Thoracic aorta (tissue), 2 donors: ENCODE measurements at regions not wholly inside any gene's neighbourhood (a gene's known extent, or its start where the extent isn't known, plus 50 kb on each side); places are given as distances from the start of the nearest gene placed in this dataset.
A peak's percentile ranks its signal among the peaks of the same experiment; 100 is the strongest.

Experiments
- ATAC-seq: fragments of 150-250 bp; one replicate; pipeline ENCODE4 v1.8.0; 2017; ENCODE audit warnings: low read depth; ENCODE audit not compliant: insufficient number of reproducible peaks, low FRiP score
- DNase-seq: peaks from one replicate; pipeline ENCODE4 v3.0.0-alpha.2; 2020; ENCODE audit warnings: low spot score
- H3K27ac ChIP-seq, 2 donors: fragments of 200-600 bp; sonication (generic); 1 replicate in 1 of 2; 2 replicates in 1 of 2; pipeline ENCODE4 v1.5.1; 2016; ENCODE audit warnings: mild to moderate bottlenecking in 2 of 2, moderate library complexity in 2 of 2
- H3K27me3 ChIP-seq: fragments of 200-600 bp; sonication (generic); replicated peaks from 2 replicates; pipeline ENCODE4 v1.6.0; 2016; ENCODE audit warnings: mild to moderate bottlenecking; ENCODE audit not compliant: insufficient read depth
- H3K36me3 ChIP-seq: fragments of 200-600 bp; sonication (generic); one replicate; pipeline ENCODE4 v1.5.1; 2016
- H3K4me1 ChIP-seq, 2 donors: fragments of 200-600 bp; sonication (generic); 1 replicate in 1 of 2; 2 replicates in 1 of 2; pipeline versions ENCODE4 v1.5.1 to v1.6.0; 2016; ENCODE audit warnings: low read depth in 2 of 2, mild to moderate bottlenecking in 1 of 2; ENCODE audit not compliant: control insufficient read depth in 1 of 2
- H3K4me3 ChIP-seq: fragments of 200-600 bp; sonication (generic); 2 replicates; pipeline ENCODE4 v1.5.1; 2016; ENCODE audit warnings: mild to moderate bottlenecking
- H3K9me3 ChIP-seq: fragments of 200-600 bp; sonication (generic); 2 replicates; pipeline ENCODE4 v1.5.1; 2016
- CTCF ChIP-seq: fragments of 200-600 bp; sonication (generic); IDR thresholded peaks from one replicate; pipeline ENCODE4 v1.5.1; 2019; ENCODE audit warnings: antibody characterized with exemption

- no peaks in the 10 kb centered on the region for H3K9me3 ChIP-seq
- no peaks in the 10 kb centered on the region for H3K36me3 ChIP-seq
- peak overlapping the region; percentile 70 for H3K4me3 ChIP-seq
- ATAC-seq (no peak), DNase-seq (no peak)
- H3K27me3 ChIP-seq, result peaks cover 24% of the 10 kb centered on the region
- peaks cover 29 to 51% of the 10 kb centered on the region in 2 donors for H3K4me1 ChIP-seq
- H3K27ac ChIP-seq, result no peak overlapping the region
- no peak for TF ChIP-seq CTCF
Measured at GRCh38 chr3:43997788-43998369, 243.8 kb upstream of the TOPAZ1 start.

GRCh38 chr3:43998370-43998835 lies 243.3 kb upstream of the TOPAZ1 start:
- H3K4me3 ChIP-seq, result peak overlapping the region; percentile 70
- peaks cover 24% of the 10 kb centered on the region for H3K27me3 ChIP-seq
- no peak for TF ChIP-seq CTCF
- H3K9me3 ChIP-seq, result no peaks in the 10 kb centered on the region
- H3K27ac ChIP-seq, result no peak overlapping the region
- no peaks in the 10 kb centered on the region for H3K36me3 ChIP-seq
- ATAC-seq (no peak), DNase-seq (no peak)
- H3K4me1 ChIP-seq, result peaks cover 29 to 51% of the 10 kb centered on the region in 2 donors

- Histone ChIP-seq H3K4me1 (peaks cover 29 to 51% of the 10 kb centered on the region in 2 donors), H3K4me3 (peak overlapping the region; percentile 70), H3K9me3 (no peaks in the 10 kb centered on the region), H3K27me3 (peaks cover 24% of the 10 kb centered on the region), H3K36me3 (no peaks in the 10 kb centered on the region), H3K27ac (no peak overlapping the region)
- ATAC-seq (no peak), DNase-seq (no peak)
- TF ChIP-seq CTCF, result no peak
Measured at GRCh38 chr3:43998836-43999727, 242.6 kb upstream of the TOPAZ1 start.

GRCh38 chr3:43999728-44000319 lies 241.9 kb upstream of the TOPAZ1 start:
- peaks cover 29 to 47% of the 10 kb centered on the region in 2 donors for H3K4me1 ChIP-seq

More at GRCh38 chr3:43999728-44000319, 241.9 kb upstream of the TOPAZ1 start:
- no peak for ATAC-seq
- no peaks in the 10 kb centered on the region for H3K36me3 ChIP-seq
- no peak overlapping the region for H3K27ac ChIP-seq
- H3K4me3 ChIP-seq, result peak overlapping the region; percentile 70
- peaks cover 19% of the 10 kb centered on the region for H3K27me3 ChIP-seq
- H3K9me3 ChIP-seq, result no peaks in the 10 kb centered on the region
- TF ChIP-seq CTCF, result no peak
- DNase-seq, result no peak
